GM12878 (cell line): ENCODE measurements at regions not wholly inside any gene's neighbourhood (a gene's known extent, or its start where the extent isn't known, plus 50 kb on each side); places are given as distances from the start of the nearest gene placed in this dataset.

Experiments
- CBFB ChIP-seq: IDR thresholded peaks from 2 replicates; pipeline ENCODE4 v1.6.1; 2016; ENCODE audit warnings: antibody characterized with exemption, low read depth
- CTCF ChIP-seq, 3 experiments: IDR thresholded peaks in 2 of 3; conservative IDR thresholded peaks in 1 of 3; 2 replicates each; pipeline ENCODE4 v1.5.1; 2011; ENCODE audit warnings: low read depth in 3 of 3, low read length in 3 of 3, mild to moderate bottlenecking in 3 of 3, control low read depth in 2 of 3, moderate library complexity in 2 of 3, inconsistent platforms in 1 of 3, mixed read lengths in 1 of 3; ENCODE audit not compliant: control insufficient read depth in 2 of 3, insufficient read depth in 1 of 3; ENCODE audit errors: extremely low read depth in 1 of 3
- FOXK2 ChIP-seq: fragments of 450-650 bp; IDR thresholded peaks from 2 replicates; pipeline ENCODE4 v1.6.1; 2017; ENCODE audit warnings: mild to moderate bottlenecking, moderate library complexity
- HDAC2 ChIP-seq: fragments of 200-600 bp; sonication (generic); IDR thresholded peaks from 2 replicates; pipeline ENCODE4 v1.6.1; 2017
- PRDM15 ChIP-seq: fragments of 450-650 bp; formaldehyde crosslinking; IDR thresholded peaks from 2 replicates; pipeline ENCODE4 v1.4.0; 2020; ENCODE audit warnings: mild to moderate bottlenecking, moderate library complexity
- SIN3A ChIP-seq: IDR thresholded peaks from 2 replicates; pipeline ENCODE4 v1.6.1; 2012; ENCODE audit warnings: low read depth, low read length, improper control_type of control experiment
- TAF1 ChIP-seq: IDR thresholded peaks from 2 replicates; pipeline ENCODE4 v1.6.1; 2011; ENCODE audit warnings: mild to moderate bottlenecking, low read depth, low read length, borderline replicate concordance
- WRNIP1 ChIP-seq: IDR thresholded peaks from 2 replicates; pipeline ENCODE4 v1.6.1; 2011; ENCODE audit warnings: low read depth, low read length, improper control_type of control experiment, borderline replicate concordance
- ZNF274 ChIP-seq: IDR thresholded peaks from one replicate; pipeline ENCODE4 v1.8.0; 2011; ENCODE audit not compliant: insufficient read length, insufficient read depth
- ZNF384 ChIP-seq: IDR thresholded peaks from 2 replicates; pipeline ENCODE4 v1.6.1; 2012; ENCODE audit warnings: low read depth, mild to moderate bottlenecking, low read length, improper control_type of control experiment, borderline replicate concordance
- ZNF592 ChIP-seq: fragments of 450-650 bp; IDR thresholded peaks from 2 replicates; pipeline ENCODE4 v1.6.1; 2017; ENCODE audit warnings: mild to moderate bottlenecking, moderate library complexity

- TF ChIP-seq CTCF (IDR thresholded peaks at IDR 0.05 in 2 of 3, conservative IDR thresholded peaks at IDR 0.05 in 1 of 3; ENCODE audit: control insufficient read depth in 2 of 3, extremely low read depth in 1 of 3, insufficient read depth in 1 of 3, low read depth in 3 of 3, low read length in 3 of 3) (no peak), ZNF274 (no peak), PRDM15 (CRISPR knock-in tag) (no peak), FOXK2 (no peak), CBFB (no peak), TAF1 (no peak), SIN3A (no peak), ZNF592 (no peak), ZNF384 (no peak), WRNIP1 (no peak), HDAC2 (no peak)
Measured at GRCh38 chr5:6216471-6217075, 161.8 kb downstream of the MED10 start.
